NT2/D1 (cell line): ENCODE measurements at regions not wholly inside any gene's neighbourhood (a gene's known extent, or its start where the extent isn't known, plus 50 kb on each side); places are given as distances from the start of the nearest gene placed in this dataset.

Experiments used
- SUZ12 ChIP-seq: IDR thresholded peaks from 2 replicates; pipeline ENCODE4 v1.6.1; 2011; ENCODE audit not compliant: insufficient read length, insufficient read depth; ENCODE audit errors: extremely low read depth
- YY1 ChIP-seq: IDR thresholded peaks from 2 replicates; pipeline ENCODE4 v1.6.1; 2011; ENCODE audit not compliant: insufficient read length, insufficient read depth
- ZNF274 ChIP-seq: IDR thresholded peaks from 2 replicates; pipeline ENCODE4 v1.6.1; 2011; ENCODE audit warnings: mild to moderate bottlenecking, low read depth, low read length

DNA sequence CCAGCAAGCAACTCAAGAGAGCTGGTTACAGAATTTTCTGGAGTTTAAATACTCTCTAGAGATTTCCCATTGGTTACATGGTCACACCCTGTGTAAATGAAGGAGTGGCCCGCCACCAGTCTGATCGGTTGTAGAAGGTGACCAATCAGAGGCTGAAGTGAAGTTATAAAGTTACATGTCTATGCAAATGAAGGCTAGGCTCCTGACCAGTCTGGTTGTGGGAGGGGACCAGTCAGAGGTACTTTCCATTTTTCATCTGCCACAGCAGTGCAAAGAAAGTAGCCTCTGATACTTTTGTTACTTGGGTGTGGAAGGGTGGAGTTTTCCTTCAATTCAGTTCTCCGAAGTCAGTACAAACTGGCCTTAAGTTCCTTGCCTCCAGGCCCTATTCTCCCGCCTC lies 273.7 kb downstream of the BARHL2 start:
- TF ChIP-seq SUZ12 (no peak), ZNF274 (no peak), YY1 (no peak)
